GM23338 (cell line): ENCODE measurements at regions not wholly inside any gene's neighbourhood (a gene's known extent, or its start where the extent isn't known, plus 50 kb on each side); places are given as distances from the start of the nearest gene placed in this dataset.

Experiments used
- ATAC-seq: fragments of 200-7000 bp; cut with Tn5 transposase; 3 replicates; pipeline ENCODE4 v1.9.1; 2020
- DNase-seq: peaks from one replicate; pipeline ENCODE4 v3.0.0-alpha.2; 2015; ENCODE audit warnings: low spot score
- H2AFZ ChIP-seq: fragments of 200-600 bp; sonication (generic); 2 replicates; pipeline ENCODE4 v1.8.0; 2016; ENCODE audit warnings: antibody characterized with exemption, mild to moderate bottlenecking, moderate library complexity
- H3F3A ChIP-seq: fragments of 200-600 bp; sonication (generic); replicated peaks from 2 replicates; pipeline ENCODE4 v1.8.0; 2017; ENCODE audit warnings: antibody characterized with exemption, mixed run types, low read depth
- H3K27ac ChIP-seq: fragments of 200-600 bp; sonication (generic); 2 replicates; pipeline ENCODE4 v1.6.1; 2016; ENCODE audit warnings: low read depth
- H3K27me3 ChIP-seq: fragments of 200-600 bp; sonication (generic); 2 replicates; pipeline ENCODE4 v1.8.0; 2016; ENCODE audit warnings: mild to moderate bottlenecking, mixed run types, moderate library complexity; ENCODE audit not compliant: insufficient read depth
- H3K36me3 ChIP-seq: fragments of 200-600 bp; sonication (generic); 2 replicates; pipeline ENCODE4 v1.8.0; 2016; ENCODE audit warnings: mild to moderate bottlenecking; ENCODE audit not compliant: insufficient read depth
- H3K4me1 ChIP-seq: fragments of 200-600 bp; sonication (generic); 2 replicates; pipeline ENCODE4 v1.8.0; 2016; ENCODE audit warnings: mild to moderate bottlenecking, moderate library complexity; ENCODE audit not compliant: insufficient read depth
- H3K4me2 ChIP-seq: fragments of 200-600 bp; sonication (generic); 2 replicates; pipeline ENCODE4 v1.7.1; 2017; ENCODE audit warnings: mixed run types
- H3K4me3 ChIP-seq: fragments of 200-600 bp; sonication (generic); 2 replicates; pipeline ENCODE4 v1.6.1; 2016; ENCODE audit warnings: mixed run types
- H3K79me2 ChIP-seq: fragments of 200-600 bp; sonication (generic); replicated peaks from 2 replicates; pipeline ENCODE4 v1.8.0; 2017; ENCODE audit warnings: mild to moderate bottlenecking; ENCODE audit not compliant: insufficient read depth
- H3K9me2 ChIP-seq: fragments of 200-600 bp; sonication (generic); 2 replicates; pipeline ENCODE4 v1.8.0; 2017; ENCODE audit not compliant: insufficient read depth
- H4K20me1 ChIP-seq: fragments of 200-600 bp; sonication (generic); replicated peaks from 2 replicates; pipeline ENCODE4 v1.8.0; 2017; ENCODE audit warnings: mild to moderate bottlenecking; ENCODE audit not compliant: insufficient read depth
- H3K27ac Mint-ChIP-seq: 2 replicates; pipeline ENCODE4 v1.8.0; 2020; ENCODE audit warnings: inconsistent platforms, mild to moderate bottlenecking, moderate library complexity, mixed read lengths
- H3K27me3 Mint-ChIP-seq: 3 replicates; pipeline ENCODE4 v1.8.0; 2022; ENCODE audit warnings: low read depth, mild to moderate bottlenecking, moderate library complexity, mixed read lengths, inconsistent platforms; ENCODE audit not compliant: insufficient read depth, poor library complexity
- H3K36me3 Mint-ChIP-seq: 3 replicates; pipeline ENCODE4 v1.8.0; 2021; ENCODE audit warnings: low read depth, mild to moderate bottlenecking, inconsistent platforms, moderate library complexity, mixed read lengths
- H3K4me1 Mint-ChIP-seq: 3 replicates; pipeline ENCODE4 v1.8.0; 2020; ENCODE audit warnings: mild to moderate bottlenecking, inconsistent platforms, mixed read lengths
- H3K4me3 Mint-ChIP-seq: 3 replicates; pipeline ENCODE4 v1.8.0; 2021; ENCODE audit warnings: moderate library complexity, mild to moderate bottlenecking, inconsistent platforms, mixed read lengths
- H3K9me3 Mint-ChIP-seq: 3 replicates; pipeline ENCODE4 v1.8.0; 2020; ENCODE audit warnings: moderate library complexity, mild to moderate bottlenecking, inconsistent platforms, mixed read lengths
- CREB1 ChIP-seq: fragments of 250-450 bp; sonication (Bioruptor Pico); IDR thresholded peaks from 2 replicates; pipeline ENCODE4 v1.5.0; 2020; ENCODE audit warnings: low read depth, mild to moderate bottlenecking, moderate library complexity
- ETS1 ChIP-seq: IDR thresholded peaks from 2 replicates; pipeline ENCODE4 v1.6.1; 2016; ENCODE audit warnings: antibody characterized with exemption
- EZH2 ChIP-seq: fragments of 200-600 bp; sonication (generic); IDR thresholded peaks from one replicate; pipeline ENCODE4 v1.8.0; 2017; ENCODE audit warnings: antibody characterized with exemption, mild to moderate bottlenecking, low read depth; ENCODE audit not compliant: unreplicated experiment
- EZH2phosphoT487 ChIP-seq: fragments of 200-600 bp; sonication (generic); IDR thresholded peaks from one replicate; pipeline ENCODE4 v1.8.1; 2018; ENCODE audit warnings: antibody characterized with exemption; ENCODE audit not compliant: unreplicated experiment
- JUNB ChIP-seq: IDR thresholded peaks from one replicate; pipeline ENCODE4 v1.6.1; 2016; ENCODE audit warnings: antibody characterized with exemption; ENCODE audit not compliant: unreplicated experiment
- NANOG ChIP-seq: IDR thresholded peaks from 2 replicates; pipeline ENCODE4 v1.6.1; 2016; ENCODE audit warnings: antibody characterized with exemption, borderline replicate concordance
- POLR2AphosphoS5 ChIP-seq: IDR thresholded peaks from 2 replicates; pipeline ENCODE4 v1.6.1; 2016; ENCODE audit warnings: antibody characterized with exemption, low read depth
- REST ChIP-seq: IDR thresholded peaks from one replicate; pipeline ENCODE4 v1.6.1; 2018; ENCODE audit warnings: antibody characterized with exemption; ENCODE audit not compliant: unreplicated experiment
- STAT1 ChIP-seq: IDR thresholded peaks from one replicate; pipeline ENCODE4 v1.6.1; 2016; ENCODE audit warnings: antibody characterized with exemption; ENCODE audit not compliant: unreplicated experiment
- ZNF331 ChIP-seq: fragments of 250-450 bp; sonication (Bioruptor Pico); IDR thresholded peaks from 2 replicates; pipeline ENCODE4 v1.5.0; 2020; ENCODE audit warnings: low read depth, mild to moderate bottlenecking, moderate library complexity
- TF ChIP-seq, protein P1 (sequence below): fragments of 250-450 bp; sonication (Bioruptor Pico); IDR thresholded peaks from 2 replicates; pipeline ENCODE4 v1.5.0; 2020; ENCODE audit warnings: mild to moderate bottlenecking, moderate library complexity
- TF ChIP-seq, protein P2 (sequence below), 2 experiments: fragments of 200-600 bp in 1 of 2; sonication (generic) in 1 of 2; conservative IDR thresholded peaks; 2 replicates each; pipeline versions ENCODE4 v1.5.1 to v1.6.1; 2016 to 2017; ENCODE audit warnings: antibody characterized with exemption in 2 of 2, low read depth in 2 of 2, mild to moderate bottlenecking in 2 of 2, moderate library complexity in 1 of 2

DNA sequence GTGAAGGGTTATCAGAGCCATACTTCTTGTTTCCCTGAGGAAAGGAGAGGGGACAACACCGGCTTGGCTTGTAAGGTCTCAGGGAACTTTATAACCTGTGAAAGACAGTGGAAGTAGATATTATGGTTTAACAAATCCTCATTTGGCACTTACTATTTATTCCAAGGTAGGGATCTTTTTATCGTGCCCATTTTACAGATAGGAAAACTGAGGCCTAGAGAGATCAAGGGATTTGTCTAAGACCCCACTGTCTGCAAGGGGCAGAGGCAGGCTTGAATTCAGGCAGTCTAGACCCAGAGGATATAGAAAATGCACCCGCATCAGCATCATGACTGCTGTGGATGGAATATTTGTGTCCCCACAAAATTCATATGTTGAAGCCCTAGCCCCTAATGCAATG, 118.4 kb upstream of the CST7 start:
- Mint-ChIP-seq H3K27me3 (peaks cover 5% of the 10 kb centered on the region), H3K27ac (no peak overlapping the region), H3K4me3 (no peak overlapping the region), H3K4me1 (no peaks in the 10 kb centered on the region), H3K36me3 (no peaks in the 10 kb centered on the region; the same call in 2 of the 3 replicates), H3K9me3 (no peaks in the 10 kb centered on the region; the same call in 2 of the 3 replicates)
- H3F3A ChIP-seq = no peaks in the 10 kb centered on the region
- no peak overlapping the region for H3K4me2 ChIP-seq
- no peak overlapping the region for H3K27ac ChIP-seq
- H2AFZ ChIP-seq = no peak overlapping the region
- H3K27me3 ChIP-seq = no peaks in the 10 kb centered on the region
- no peaks in the 10 kb centered on the region for H3K79me2 ChIP-seq
- ATAC-seq (no peak), DNase-seq (no peak)
- no peaks in the 10 kb centered on the region for H3K4me1 ChIP-seq
- H4K20me1 ChIP-seq = no peaks in the 10 kb centered on the region
- peaks cover 8% of the 10 kb centered on the region for H3K9me2 ChIP-seq
- H3K36me3 ChIP-seq = no peaks in the 10 kb centered on the region
- no peak for TF ChIP-seq CREB1 (CRISPR knock-in tag)
- TF ChIP-seq ETS1 = no peak
- TF ChIP-seq REST = no peak
- TF ChIP-seq JUNB = no peak
- TF ChIP-seq, protein P1, sequence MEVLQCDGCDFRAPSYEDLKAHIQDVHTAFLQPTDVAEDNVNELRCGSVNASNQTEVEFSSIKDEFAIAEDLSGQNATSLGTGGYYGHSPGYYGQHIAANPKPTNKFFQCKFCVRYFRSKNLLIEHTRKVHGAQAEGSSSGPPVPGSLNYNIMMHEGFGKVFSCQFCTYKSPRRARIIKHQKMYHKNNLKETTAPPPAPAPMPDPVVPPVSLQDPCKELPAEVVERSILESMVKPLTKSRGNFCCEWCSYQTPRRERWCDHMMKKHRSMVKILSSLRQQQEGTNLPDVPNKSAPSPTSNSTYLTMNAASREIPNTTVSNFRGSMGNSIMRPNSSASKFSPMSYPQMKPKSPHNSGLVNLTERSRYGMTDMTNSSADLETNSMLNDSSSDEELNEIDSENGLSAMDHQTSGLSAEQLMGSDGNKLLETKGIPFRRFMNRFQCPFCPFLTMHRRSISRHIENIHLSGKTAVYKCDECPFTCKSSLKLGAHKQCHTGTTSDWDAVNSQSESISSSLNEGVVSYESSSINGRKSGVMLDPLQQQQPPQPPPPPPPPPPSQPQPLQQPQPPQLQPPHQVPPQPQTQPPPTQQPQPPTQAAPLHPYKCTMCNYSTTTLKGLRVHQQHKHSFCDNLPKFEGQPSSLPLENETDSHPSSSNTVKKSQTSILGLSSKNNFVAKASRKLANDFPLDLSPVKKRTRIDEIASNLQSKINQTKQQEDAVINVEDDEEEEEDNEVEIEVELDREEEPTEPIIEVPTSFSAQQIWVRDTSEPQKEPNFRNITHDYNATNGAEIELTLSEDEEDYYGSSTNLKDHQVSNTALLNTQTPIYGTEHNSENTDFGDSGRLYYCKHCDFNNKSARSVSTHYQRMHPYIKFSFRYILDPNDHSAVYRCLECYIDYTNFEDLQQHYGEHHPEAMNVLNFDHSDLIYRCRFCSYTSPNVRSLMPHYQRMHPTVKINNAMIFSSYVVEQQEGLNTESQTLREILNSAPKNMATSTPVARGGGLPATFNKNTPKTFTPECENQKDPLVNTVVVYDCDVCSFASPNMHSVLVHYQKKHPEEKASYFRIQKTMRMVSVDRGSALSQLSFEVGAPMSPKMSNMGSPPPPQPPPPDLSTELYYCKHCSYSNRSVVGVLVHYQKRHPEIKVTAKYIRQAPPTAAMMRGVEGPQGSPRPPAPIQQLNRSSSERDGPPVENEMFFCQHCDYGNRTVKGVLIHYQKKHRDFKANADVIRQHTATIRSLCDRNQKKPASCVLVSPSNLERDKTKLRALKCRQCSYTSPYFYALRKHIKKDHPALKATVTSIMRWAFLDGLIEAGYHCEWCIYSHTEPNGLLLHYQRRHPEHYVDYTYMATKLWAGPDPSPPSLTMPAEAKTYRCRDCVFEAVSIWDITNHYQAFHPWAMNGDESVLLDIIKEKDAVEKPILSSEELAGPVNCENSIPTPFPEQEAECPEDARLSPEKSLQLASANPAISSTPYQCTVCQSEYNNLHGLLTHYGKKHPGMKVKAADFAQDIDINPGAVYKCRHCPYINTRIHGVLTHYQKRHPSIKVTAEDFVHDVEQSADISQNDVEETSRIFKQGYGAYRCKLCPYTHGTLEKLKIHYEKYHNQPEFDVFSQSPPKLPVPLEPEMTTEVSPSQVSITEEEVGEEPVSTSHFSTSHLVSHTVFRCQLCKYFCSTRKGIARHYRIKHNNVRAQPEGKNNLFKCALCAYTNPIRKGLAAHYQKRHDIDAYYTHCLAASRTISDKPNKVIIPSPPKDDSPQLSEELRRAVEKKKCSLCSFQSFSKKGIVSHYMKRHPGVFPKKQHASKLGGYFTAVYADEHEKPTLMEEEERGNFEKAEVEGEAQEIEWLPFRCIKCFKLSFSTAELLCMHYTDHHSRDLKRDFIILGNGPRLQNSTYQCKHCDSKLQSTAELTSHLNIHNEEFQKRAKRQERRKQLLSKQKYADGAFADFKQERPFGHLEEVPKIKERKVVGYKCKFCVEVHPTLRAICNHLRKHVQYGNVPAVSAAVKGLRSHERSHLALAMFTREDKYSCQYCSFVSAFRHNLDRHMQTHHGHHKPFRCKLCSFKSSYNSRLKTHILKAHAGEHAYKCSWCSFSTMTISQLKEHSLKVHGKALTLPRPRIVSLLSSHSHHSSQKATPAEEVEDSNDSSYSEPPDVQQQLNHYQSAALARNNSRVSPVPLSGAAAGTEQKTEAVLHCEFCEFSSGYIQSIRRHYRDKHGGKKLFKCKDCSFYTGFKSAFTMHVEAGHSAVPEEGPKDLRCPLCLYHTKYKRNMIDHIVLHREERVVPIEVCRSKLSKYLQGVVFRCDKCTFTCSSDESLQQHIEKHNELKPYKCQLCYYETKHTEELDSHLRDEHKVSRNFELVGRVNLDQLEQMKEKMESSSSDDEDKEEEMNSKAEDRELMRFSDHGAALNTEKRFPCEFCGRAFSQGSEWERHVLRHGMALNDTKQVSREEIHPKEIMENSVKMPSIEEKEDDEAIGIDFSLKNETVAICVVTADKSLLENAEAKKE = no peak
- TF ChIP-seq EZH2 = no peak
- no peak for TF ChIP-seq STAT1
- TF ChIP-seq EZH2phosphoT487 = no peak
- TF ChIP-seq POLR2AphosphoS5 = no peak
- TF ChIP-seq NANOG = no peak
- TF ChIP-seq, protein P2, sequence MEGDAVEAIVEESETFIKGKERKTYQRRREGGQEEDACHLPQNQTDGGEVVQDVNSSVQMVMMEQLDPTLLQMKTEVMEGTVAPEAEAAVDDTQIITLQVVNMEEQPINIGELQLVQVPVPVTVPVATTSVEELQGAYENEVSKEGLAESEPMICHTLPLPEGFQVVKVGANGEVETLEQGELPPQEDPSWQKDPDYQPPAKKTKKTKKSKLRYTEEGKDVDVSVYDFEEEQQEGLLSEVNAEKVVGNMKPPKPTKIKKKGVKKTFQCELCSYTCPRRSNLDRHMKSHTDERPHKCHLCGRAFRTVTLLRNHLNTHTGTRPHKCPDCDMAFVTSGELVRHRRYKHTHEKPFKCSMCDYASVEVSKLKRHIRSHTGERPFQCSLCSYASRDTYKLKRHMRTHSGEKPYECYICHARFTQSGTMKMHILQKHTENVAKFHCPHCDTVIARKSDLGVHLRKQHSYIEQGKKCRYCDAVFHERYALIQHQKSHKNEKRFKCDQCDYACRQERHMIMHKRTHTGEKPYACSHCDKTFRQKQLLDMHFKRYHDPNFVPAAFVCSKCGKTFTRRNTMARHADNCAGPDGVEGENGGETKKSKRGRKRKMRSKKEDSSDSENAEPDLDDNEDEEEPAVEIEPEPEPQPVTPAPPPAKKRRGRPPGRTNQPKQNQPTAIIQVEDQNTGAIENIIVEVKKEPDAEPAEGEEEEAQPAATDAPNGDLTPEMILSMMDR (conservative IDR thresholded peaks at IDR 0.05; ENCODE audit: low read depth in 2 of 2) = no peak
- TF ChIP-seq ZNF331 (CRISPR knock-in tag) = no peak
- no peak overlapping the region for H3K4me3 ChIP-seq
